ENCODE measurements at regions not wholly inside any gene's neighbourhood (a gene's known extent, or its start where the extent isn't known, plus 50 kb on each side); places are given as distances from the start of the nearest gene placed in this dataset.

- Mint-ChIP-seq H3K9me3 (no peaks in the 10 kb centered on the region), H3K27me3 (peaks cover 1% of the 10 kb centered on the region), H3K36me3 (ENCODE audit: low read depth) (no peaks in the 10 kb centered on the region), H3K4me1 (peaks cover 25% of the 10 kb centered on the region), H3K27ac (peak overlapping the region; percentile 72), H3K4me3 (peak overlapping the region; percentile 67)
- DNase-seq (no peak), ATAC-seq (ENCODE audit: low read depth) (peak; percentile 32)
- intact Hi-C loops (cut with micrococcal nuclease) = loop anchor here (1.0 to 2.0 kb wide), 6 partner anchors 34 to 668 kb away; partner anchors contain the start of gene FHDC1
- ChIA-PET CTCF (interaction anchor here (0.7 to 6.9 kb wide), 31 partner anchors 7 to 668 kb away, joined by 3 to 252 read pairs (median 4); partner anchors contain the start of gene FHDC1), POLR2A (interaction anchor here (0.6 to 1.0 kb wide), 4 partner anchors 45 to 588 kb away, joined by 3 to 9 read pairs (median 3); no protein-coding TSS in a partner anchor)
- TF ChIP-seq CTCF (IDR thresholded peaks at IDR 0.05) = no peak
Measured at GRCh38 chr4:153082322-153083301, 121.6 kb upstream of the TRIM2 start.

- no peak for TF ChIP-seq CTCF (IDR thresholded peaks at IDR 0.05)
- H3K27ac Mint-ChIP-seq = peak overlapping the region; percentile 64
- H3K36me3 Mint-ChIP-seq (ENCODE audit: low read depth) = no peaks in the 10 kb centered on the region
- peaks cover 25% of the 10 kb centered on the region for H3K4me1 Mint-ChIP-seq
- DNase-seq (no peak), ATAC-seq (ENCODE audit: low read depth) (peak; percentile 78)
- intact Hi-C loops (cut with micrococcal nuclease) = loop anchor here (1.0 to 2.0 kb wide), 6 partner anchors 33 to 667 kb away; partner anchors contain the start of gene FHDC1
- peaks cover 1% of the 10 kb centered on the region for H3K27me3 Mint-ChIP-seq
- ChIA-PET POLR2A (interaction anchor here (0.6 to 1.0 kb wide), 3 partner anchors 33 to 166 kb away, joined by 3 to 9 read pairs (median 5); no protein-coding TSS in a partner anchor), CTCF (interaction anchor here (0.7 to 6.9 kb wide), 28 partner anchors 8 to 667 kb away, joined by 3 to 252 read pairs (median 4); partner anchors contain the start of gene FHDC1)
- H3K9me3 Mint-ChIP-seq = no peaks in the 10 kb centered on the region
- peak overlapping the region; percentile 67 for H3K4me3 Mint-ChIP-seq
Measured at GRCh38 chr4:153083447-153083947, 120.7 kb upstream of the TRIM2 start.

- POLR2A ChIA-PET = interaction anchor here (0.9 kb wide), 1 partner anchor 32 kb away, joined by 5 read pairs; no protein-coding TSS in a partner anchor
- peaks cover 25% of the 10 kb centered on the region for H3K4me1 Mint-ChIP-seq
- H3K27me3 Mint-ChIP-seq = peaks cover 1% of the 10 kb centered on the region
- intact Hi-C loops (cut with micrococcal nuclease) = no loop called here
- no peaks in the 10 kb centered on the region for H3K36me3 Mint-ChIP-seq (ENCODE audit: low read depth)
- no peaks in the 10 kb centered on the region for H3K9me3 Mint-ChIP-seq
- H3K4me3 Mint-ChIP-seq = no peak overlapping the region
- no peak for TF ChIP-seq CTCF (IDR thresholded peaks at IDR 0.05)
- DNase-seq = no peak
- no peak overlapping the region for H3K27ac Mint-ChIP-seq
- no peak for ATAC-seq (ENCODE audit: low read depth)
- CTCF ChIA-PET = interaction anchor here (1.0 to 6.9 kb wide), 17 partner anchors 9 to 663 kb away, joined by 3 to 252 read pairs (median 7); partner anchors contain the start of gene FHDC1
Measured at GRCh38 chr4:153084224-153084979, 119.8 kb upstream of the TRIM2 start.

- peak; percentile 80 for ATAC-seq (ENCODE audit: low read depth)
- Mint-ChIP-seq H3K27ac (no peak overlapping the region), H3K36me3 (ENCODE audit: low read depth) (no peaks in the 10 kb centered on the region), H3K4me1 (peaks cover 25% of the 10 kb centered on the region), H3K27me3 (peaks cover 1% of the 10 kb centered on the region), H3K9me3 (no peaks in the 10 kb centered on the region), H3K4me3 (no peak overlapping the region)
- CTCF ChIA-PET = interaction anchor here (1.0 to 6.9 kb wide), 12 partner anchors 10 to 1968 kb away, joined by 3 to 252 read pairs (median 4); partner anchors contain the start of genes ARFIP1, FHDC1 and TIGD4
- POLR2A ChIA-PET = interaction anchor here (0.5 kb wide), 1 partner anchor 233 kb away, joined by 3 read pairs; no protein-coding TSS in a partner anchor
- TF ChIP-seq CTCF (IDR thresholded peaks at IDR 0.05) = peak; percentile 81
- DNase-seq = peak; percentile 73
- intact Hi-C loops (cut with micrococcal nuclease) = loop anchor here (1.0 to 5.0 kb wide), 3 partner anchors 239 to 633 kb away; partner anchors contain the start of genes ARFIP1 and TIGD4
Measured at GRCh38 chr4:153084980-153085630, 119.1 kb upstream of the TRIM2 start.
